Omental fat pad (tissue), 3 donors: ENCODE measurements at regions not wholly inside any gene's neighbourhood (a gene's known extent, or its start where the extent isn't known, plus 50 kb on each side); places are given as distances from the start of the nearest gene placed in this dataset.
"Not testable (repeated sequence)": the region's sequence is repeated elsewhere in the genome, so short reads cannot be mapped to it uniquely, and the experiment has no call there.

Experiments
- ATAC-seq: fragments of 150-250 bp; one replicate; pipeline ENCODE4 v1.9.1; 2016; ENCODE audit warnings: mild to moderate bottlenecking, moderate library complexity; ENCODE audit not compliant: low FRiP score
- DNase-seq: peaks from one replicate; pipeline ENCODE4 v3.0.0-alpha.2; 2019; ENCODE audit warnings: low spot score
- TF ChIP-seq, protein P1 (sequence below), 3 donors: fragments of 450-650 bp; IDR thresholded peaks; one replicate each; pipeline ENCODE4 v1.5.1; 2016 to 2017; ENCODE audit warnings: antibody characterized with exemption in 3 of 3, mild to moderate bottlenecking in 3 of 3, moderate library complexity in 2 of 3

DNA sequence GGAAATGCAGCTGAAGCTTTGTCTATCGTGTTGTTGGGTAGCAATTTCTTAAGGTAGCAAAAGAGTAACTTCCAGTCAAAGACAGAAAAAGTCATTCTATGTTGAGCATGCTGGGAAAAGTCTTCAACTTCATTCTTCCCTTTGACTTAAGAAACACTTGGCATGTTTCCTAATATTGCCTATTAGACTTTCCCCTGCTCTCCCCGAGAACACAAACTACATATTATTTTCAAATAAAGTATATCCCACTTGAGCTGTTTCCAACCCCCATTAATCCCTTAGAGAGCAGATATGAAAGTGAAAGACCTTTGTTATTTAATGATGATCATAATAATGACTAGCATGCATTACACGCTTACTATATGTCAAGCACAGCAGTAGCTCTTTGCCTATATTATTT, 136.0 kb upstream of the SPOPL start:
- DNase-seq (no peak), ATAC-seq (no peak)
- TF ChIP-seq, protein P1, sequence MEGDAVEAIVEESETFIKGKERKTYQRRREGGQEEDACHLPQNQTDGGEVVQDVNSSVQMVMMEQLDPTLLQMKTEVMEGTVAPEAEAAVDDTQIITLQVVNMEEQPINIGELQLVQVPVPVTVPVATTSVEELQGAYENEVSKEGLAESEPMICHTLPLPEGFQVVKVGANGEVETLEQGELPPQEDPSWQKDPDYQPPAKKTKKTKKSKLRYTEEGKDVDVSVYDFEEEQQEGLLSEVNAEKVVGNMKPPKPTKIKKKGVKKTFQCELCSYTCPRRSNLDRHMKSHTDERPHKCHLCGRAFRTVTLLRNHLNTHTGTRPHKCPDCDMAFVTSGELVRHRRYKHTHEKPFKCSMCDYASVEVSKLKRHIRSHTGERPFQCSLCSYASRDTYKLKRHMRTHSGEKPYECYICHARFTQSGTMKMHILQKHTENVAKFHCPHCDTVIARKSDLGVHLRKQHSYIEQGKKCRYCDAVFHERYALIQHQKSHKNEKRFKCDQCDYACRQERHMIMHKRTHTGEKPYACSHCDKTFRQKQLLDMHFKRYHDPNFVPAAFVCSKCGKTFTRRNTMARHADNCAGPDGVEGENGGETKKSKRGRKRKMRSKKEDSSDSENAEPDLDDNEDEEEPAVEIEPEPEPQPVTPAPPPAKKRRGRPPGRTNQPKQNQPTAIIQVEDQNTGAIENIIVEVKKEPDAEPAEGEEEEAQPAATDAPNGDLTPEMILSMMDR (IDR thresholded peaks at IDR 0.05): no peak

DNA sequence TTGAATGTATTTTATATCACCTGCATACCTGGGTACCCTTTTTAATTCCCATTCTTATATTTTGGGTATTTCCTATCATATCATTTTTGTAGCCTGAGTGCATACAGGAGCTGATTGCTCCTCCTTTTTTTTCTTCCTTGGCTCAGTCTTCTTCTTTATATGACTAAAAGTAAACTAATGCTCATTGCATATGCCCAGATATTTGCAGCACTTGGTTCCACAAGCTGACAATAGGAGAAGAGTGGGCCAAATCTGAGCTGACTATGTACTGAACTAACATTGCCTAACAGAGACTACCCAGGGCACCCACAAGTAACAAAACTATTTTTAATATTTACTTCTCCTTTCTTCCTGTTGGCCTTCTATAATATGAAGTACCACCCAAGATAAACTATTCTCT, 131.7 kb upstream of the SPOPL start:
- no peak for ATAC-seq
- TF ChIP-seq, protein P1 (IDR thresholded peaks at IDR 0.05): no peak
- DNase-seq: no peak

DNA sequence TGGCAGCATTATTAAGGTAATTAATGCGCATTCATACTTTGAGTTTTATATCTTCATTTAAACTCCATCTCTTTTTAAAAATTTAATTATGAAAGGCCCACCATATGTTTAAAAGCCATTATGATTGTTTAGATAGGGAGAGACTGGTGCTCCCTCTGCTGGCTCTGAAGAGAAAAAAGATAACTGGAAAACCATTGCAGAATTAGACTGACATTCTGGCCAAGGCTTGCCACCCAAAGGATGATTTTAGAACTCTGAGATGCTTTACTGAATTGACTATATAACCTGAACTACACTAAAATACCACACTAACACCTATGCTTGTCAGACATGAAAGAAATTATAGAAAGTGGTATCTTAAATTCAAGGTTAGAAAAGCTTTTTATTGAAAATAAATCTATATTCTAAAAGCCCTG, 127.6 kb upstream of the SPOPL start:
- no peak for DNase-seq
- no peak for ATAC-seq
- TF ChIP-seq, protein P1 (IDR thresholded peaks at IDR 0.05): no peak

DNA sequence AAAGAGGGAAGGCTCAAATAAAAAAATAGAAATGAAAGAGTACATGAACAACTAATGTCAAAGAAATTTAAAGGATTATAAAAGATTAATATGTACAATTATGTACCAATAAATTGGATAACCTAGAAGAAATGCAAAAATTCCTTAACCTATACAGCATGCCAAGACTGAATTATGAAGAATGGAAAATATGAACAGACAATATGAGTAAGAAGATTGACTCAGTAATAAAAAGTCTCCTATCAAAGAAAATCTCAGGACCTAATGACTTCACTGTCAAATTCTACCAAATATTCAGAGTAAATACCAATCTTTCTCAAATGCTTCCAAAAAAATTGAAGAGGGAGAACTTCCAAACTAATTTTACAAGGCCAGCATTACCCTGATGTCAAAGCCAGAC, 120.2 kb upstream of the SPOPL start:
- no peak for ATAC-seq
- TF ChIP-seq, protein P1 (IDR thresholded peaks at IDR 0.05): no peak
- no peak for DNase-seq

DNA sequence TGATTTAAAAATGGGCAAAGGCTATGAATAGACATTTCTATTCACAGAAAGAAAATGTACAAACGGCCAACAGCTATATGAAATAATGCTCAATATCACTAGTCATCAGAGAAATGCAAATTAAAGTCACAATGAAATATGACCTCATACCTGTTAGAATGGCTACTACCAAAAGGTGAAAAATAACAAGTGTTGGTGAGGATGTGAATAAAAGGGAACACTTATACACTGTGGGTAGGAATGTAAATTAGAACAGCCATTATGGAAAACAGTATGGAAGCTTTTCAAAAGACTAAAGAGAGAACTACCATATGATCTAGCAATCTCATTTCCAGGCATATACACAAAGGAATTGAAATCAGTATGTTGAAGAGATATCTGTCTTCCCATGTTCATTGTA, 118.9 kb upstream of the SPOPL start:
- DNase-seq (no peak), ATAC-seq (no peak)
- TF ChIP-seq, protein P1 (IDR thresholded peaks at IDR 0.05): no peak

DNA sequence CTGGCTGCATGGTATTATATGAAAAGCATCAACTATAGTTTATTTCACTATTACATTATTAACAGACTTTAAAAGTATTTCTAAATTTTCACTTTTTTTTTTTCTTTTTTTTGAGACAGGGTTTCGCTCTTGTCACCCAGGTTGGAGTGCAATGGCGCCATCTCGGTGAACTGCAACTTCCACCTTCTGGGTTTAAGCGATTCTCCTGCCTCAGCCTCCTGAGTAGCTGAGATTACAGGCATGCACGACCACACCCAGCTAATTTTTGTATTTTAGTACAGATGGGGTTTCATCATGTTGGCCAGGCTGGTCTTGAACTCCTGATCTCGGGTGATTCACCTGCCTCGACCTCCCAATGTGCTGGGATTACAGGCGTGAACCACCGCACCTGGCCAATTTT, 115.4 kb upstream of the SPOPL start:
- ATAC-seq, DNase-seq: not testable (repeated sequence)

DNA sequence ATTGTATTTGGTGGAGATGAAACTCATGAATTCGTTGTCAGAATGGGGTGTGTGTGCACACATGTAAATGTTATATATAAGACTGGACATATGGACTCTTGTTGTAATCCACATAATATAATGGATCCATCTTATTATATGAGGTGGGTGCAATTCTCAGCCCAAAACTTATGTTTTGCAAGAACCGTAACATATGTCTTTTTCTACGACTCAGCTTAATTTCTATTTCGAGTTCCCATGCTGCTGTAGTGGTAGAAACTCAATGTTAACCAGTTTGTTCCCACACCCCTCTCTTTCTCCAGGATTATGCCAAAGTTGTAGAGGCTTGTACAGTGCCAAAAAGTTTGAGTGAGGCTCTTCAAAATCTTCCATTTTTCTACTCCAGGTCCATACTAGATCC, 112.5 kb upstream of the SPOPL start:
- TF ChIP-seq, protein P1 (IDR thresholded peaks at IDR 0.05): no peak
- DNase-seq: no peak
- ATAC-seq: no peak
